ENCODE measurements at regions not wholly inside any gene's neighbourhood (a gene's known extent, or its start where the extent isn't known, plus 50 kb on each side); places are given as distances from the start of the nearest gene placed in this dataset.

DNA sequence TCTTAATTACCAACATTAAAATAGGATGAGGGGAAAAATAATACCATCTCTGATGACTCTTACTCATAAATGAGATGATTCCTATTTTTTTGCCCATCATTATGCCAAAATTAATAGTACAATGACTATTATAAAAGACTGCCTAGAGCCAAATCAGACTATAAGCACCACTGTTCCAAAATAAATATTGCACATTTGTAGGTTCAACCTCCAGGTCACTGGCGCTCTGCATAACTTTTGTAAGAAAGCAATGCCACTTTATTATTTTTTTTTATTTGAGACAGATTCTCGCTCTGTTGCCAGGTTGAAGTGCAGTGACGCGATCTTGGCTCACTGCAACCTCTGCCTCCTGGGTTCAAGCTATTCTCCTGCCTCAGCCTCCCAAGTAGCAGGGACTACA, 142.5 kb upstream of the SP8 start:
- intact Hi-C loops (cut with DNase I), result no loop called here
- DNase-seq, result no peak

DNA sequence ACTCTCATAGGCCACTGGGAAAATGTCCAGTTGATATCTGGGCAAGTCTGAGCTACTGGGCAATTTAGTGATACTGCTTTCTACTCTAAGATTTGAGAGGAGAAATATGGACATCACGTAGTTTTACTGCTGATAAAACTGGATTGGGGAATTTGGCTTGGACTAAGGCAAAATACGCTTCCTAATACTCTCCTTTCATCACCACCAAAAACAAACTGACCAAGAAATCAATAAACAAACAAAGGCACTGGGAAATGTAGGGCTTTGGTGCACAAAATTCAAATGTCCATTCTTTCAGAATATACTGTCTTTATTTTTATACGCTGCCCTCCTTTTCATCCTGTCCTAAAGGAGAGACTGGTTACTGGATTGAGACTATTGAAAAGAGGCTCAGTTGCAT, 145.1 kb upstream of the SP8 start:
- intact Hi-C loops (cut with DNase I), result no loop called here

DNA sequence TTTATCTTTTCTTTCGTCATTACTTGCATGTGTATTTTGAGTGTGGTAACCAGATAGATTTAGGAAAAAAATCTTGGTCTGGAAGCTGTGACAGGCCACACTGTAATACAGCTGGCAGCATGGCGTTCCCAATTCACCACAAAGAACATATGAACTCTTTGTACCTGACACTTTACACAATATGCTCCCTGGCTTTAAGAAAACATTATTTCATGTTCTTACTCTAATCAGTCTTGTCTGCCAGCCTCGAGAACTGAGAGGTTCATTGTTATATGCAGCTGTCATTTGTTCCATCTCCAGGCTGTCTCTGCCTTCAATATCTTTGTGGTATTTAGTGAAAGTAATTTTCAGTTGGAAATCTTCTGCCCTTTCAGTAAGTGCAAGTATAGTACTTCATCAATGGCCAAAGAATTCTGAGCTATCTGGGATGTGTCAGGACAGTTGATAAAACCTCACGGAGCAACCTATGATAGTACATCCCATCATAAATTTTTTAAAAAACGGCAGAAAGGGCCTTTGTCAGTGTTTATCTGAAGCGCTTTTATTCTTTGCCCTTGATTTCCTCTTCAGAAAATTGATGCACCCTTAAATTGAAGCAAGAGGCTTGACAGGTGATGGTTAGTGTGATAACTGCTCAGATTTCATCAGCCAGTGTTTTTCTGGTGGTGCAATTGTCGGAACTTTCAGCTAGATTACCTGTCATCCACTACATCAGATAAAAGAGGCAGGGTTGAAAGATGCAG, 146.3 kb upstream of the SP8 start:
- DNase-seq, result no peak
- intact Hi-C loops (cut with DNase I), result no loop called here

More for the DNA sequence above, 145.1 kb upstream of the SP8 start:
- DNase-seq, result no peak

DNA sequence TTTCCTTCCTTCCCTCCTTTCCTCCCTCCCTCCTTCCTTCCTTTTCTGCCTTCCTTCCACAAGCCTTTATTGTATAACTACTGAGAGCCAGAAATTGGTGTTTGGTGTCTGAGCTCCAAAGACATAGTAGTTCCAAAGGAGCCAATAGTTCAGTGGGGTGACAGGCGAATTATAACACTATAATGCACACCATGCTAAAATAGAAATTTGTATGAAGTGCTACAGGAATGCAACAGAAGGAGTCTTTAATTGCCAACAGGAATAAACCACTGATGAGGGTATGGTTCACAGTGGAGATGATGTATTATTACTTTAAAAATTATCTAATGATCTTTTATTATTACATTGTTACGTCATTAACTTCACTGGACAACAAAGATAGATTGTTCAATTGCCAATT, 158.8 kb upstream of the SP8 start:
- DNase-seq, result no peak
- intact Hi-C loops (cut with DNase I), result loop anchor here (10.0 kb wide), 1 partner anchor 51 kb away; no protein-coding TSS in a partner anchor

DNA sequence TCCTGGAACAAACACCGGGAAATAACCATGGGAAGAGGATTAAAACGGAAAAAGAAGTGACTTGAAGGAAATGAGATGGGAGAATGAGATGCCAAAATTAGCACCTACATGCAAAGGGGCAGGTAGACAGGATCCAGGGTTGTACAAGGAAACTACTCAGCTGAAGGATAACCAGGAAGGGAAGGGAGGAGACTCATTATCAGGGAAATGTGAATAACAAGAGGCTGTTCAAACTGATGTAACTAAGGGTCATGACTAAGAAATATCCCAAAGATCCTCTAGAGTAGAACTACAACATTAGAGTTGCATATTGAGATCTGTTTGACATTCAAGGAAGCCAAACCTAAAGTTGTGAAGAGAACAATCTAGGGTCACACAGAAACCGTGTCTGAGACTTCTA, 166.2 kb upstream of the SP8 start:
- no peak for DNase-seq
- intact Hi-C loops (cut with DNase I), result no loop called here

DNA sequence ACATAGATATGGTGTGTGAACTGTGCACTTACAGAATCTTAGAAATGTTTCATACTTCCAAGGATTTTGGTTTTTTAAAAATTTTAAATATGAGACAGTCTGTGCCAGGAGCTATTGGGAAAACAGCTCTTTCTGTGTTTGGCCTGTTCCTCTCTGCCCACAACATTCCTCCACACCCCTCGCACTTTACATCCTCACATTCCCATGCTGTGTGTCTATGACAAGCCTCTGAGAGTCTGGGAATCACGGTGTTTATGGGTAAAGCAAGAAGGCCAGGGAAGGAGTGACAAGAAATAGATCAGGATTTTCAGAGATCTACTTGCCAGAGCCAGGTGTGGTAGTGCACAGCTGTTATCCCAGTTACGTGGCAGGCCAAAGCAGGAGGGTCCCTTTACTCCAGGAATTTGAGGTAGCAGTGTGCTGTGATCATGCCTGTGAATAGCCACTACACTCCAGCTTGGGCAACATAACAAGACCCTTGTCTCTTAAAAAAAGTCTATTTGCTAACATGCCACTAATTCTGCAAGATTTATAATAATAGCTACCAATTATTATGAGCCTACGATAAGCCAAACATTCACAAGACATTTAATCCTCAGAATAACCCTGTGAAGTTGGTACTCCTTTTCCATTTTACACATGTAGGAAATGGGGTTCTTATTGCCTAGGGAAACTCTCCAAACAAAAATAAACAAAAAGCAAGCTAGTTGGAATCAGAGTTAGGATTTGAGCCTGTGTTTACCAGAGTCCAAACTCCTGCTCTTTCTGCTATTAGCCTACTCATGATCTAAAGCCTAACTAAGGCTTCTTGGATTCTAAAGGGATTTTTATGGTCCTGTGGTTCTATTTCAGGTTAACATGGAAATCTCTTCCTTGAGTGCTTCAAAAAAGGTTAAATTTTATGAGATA, 168.3 kb upstream of the SP8 start:
- DNase-seq, result no peak
- intact Hi-C loops (cut with DNase I), result no loop called here

DNA sequence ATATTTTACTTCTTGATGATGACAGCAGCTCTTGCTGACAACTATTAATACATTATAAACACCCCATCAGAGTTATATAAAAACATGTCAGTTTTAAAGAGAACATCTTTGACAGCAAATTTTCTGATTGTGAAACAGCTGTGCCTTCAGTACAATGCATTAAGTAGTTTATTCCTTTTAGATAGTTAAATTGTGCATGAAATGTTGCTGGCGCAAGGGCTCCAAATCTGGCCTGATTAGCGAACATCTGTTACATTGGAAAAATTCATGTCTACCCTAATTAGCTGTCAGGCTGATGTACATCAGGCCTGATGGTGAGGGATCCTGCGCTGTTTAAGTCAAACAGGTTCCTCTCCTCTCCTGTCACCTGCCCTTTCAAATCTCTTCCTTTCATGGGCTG, 171.9 kb upstream of the SP8 start:
- intact Hi-C loops (cut with DNase I), result no loop called here
- no peak for DNase-seq

DNA sequence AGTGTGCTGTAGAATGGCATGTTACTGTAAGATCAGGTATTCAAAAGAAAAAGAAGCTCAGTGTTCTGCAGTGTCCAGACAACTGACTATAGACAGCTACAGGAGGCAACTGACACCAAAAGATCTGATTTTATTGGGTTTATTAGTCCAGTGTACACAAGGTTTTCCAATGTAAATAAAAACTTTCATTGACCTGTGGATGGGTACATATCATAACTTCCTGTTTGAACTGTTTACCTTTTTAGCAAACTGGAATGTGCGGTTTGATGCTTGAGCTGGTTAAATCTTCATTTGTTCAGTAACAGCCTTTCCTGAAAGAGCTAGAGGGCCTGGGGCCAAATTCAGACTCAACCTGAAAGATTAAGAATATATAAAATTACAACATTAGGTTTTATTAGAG, 172.6 kb upstream of the SP8 start:
- DNase-seq, result no peak
- intact Hi-C loops (cut with DNase I), result no loop called here

DNA sequence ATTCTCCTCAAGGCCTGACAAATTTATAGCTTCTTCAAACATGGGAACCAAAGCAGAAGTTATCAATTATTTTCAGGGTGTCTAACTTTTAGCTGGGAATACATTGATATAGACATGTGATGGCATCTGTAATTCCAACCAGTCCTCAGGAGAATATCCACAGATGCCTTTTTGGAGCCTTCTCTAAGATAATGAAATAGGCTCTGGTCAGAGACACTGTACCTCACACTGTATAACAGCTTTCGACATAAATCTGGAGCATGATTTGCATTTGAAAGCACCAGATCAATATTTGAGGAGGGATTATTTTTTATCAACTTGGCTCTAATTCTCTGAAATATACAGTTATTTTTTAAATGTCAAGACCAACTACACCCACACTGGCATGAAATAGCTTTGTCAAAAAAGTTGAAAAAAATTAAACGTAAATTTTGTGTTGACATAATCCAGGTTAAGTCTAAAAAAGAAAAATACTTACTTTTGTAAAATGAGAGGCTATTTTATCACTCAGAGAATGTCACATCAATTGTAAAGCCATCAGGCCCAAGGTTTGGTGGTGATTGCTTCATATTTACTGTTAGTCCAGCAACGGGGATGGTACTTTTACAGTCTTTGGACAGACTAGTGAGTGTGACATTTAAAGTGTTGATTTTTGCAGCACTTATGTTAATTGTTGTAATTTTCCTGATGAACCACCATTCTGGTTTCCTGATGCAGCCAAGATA, 177.0 kb upstream of the SP8 start:
- intact Hi-C loops (cut with DNase I), result no loop called here
- DNase-seq, result no peak

DNA sequence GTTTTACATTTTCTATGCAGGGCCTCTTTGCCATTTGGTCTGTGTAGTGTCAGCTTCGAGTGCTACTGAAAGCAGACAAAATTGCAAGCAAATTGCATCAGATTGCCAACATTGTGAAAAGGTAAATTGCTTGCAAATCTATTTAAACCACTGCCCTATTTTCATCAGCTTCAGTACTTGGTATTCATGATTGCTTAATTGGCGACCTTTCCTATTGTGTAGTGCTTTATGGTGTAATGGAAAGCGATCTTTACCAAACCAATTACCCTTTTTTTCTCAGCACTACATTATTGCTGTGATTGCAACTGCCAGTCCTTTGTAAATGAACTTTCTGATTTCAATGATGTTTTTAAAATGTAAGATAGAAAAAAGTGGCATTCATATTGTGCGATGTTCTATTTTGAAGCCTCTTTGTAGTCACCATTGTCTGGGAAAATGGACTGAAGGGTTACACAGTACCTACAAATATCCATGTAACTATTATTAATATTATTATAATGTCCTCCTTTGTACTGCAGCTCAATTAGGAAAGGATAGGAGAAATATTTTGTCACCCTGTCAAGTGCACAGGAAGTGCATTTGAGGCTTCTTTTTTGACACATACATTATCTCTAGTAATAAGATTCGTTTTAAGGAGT, 177.7 kb upstream of the SP8 start:
- intact Hi-C loops (cut with DNase I), result no loop called here
- DNase-seq, result no peak

DNA sequence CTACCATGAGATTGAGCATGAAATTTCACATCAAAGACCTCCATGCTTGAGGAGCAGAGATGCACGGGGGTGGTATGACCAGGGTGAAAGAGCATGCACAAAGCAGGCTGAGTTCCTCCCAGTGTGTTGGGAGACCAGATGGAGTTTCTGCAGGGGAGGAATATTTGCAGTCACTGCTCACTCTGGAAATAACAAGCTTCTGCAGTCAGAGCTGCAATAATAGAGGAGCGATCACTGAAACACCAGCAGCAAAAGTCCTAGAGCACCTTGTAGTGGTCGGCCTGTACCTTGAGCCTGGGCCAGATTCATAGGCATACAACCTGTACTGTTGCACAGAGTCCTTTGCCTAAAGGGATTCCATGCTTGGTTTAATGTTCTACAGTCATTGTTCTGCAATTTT, 184.5 kb upstream of the SP8 start:
- intact Hi-C loops (cut with DNase I), result no loop called here
- no peak for DNase-seq

DNA sequence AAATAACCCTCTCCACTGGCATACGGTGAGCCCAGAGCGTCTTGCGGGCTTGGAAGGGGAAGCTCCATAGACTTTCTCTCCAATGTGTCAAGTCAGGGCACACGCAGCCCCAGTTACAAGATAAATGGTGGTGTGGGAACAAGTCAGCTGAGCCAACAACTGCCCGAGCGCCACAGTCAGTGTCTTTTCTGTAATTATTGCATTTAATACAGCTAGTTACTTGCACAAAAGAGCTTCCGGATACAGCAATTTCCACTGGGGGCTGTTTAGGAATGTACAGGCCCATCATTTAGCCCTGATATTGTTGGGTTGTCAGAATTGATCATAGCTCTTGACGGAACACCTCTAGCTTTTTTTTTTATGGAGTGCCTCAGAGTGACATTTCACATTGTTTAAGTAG, 193.5 kb upstream of the SP8 start:
- no peak for DNase-seq
- intact Hi-C loops (cut with DNase I), result no loop called here

DNA sequence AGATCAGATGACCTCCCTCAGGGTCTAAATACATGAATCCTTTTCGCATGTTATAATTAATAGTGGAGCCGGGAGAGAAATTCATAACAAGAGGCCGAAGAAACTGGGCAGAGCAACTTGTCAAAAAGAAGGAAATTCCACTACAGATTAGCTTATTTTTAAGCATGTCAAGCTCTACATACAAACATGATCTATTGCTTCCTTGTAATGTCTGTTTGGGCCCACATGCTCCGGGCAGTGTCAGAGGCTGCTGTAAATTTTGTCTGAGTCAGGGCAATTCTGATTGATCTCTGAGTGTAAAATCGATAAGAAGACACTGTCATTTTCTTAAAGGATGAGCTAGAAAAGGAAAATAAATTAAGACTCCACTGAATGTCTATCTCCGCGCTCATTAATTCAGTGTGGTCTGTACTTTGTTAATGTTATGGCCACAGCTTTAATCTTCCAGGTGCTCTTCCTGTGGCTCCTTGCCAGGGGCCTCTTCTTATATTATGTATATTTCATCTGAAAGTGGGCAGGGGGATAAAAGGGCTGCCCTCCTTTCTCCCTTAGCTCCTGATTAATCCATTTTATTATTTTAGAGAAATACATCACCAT, 194.1 kb upstream of the SP8 start:
- intact Hi-C loops (cut with DNase I), result no loop called here
- no peak for DNase-seq

DNA sequence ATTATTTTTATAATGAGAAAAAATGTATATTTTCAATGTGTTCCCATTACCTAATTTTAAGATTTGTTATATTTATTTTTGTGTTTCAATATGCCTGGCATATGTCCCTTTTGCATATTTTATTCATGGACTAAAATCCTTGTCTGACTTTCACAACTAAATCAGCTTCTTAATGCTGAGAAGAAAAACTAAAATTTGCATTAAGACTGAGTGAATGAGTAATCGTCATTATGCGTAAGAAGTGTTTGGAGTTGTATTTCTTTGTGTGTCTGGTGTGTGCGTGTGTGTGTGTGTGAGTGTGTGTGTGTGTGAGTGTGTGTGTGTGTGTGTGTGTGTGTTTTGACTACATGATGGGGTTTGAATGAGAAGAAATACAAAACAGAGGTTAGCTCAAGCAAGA, 201.7 kb upstream of the SP8 start:
- no peak for DNase-seq
- intact Hi-C loops (cut with DNase I), result no loop called here

DNA sequence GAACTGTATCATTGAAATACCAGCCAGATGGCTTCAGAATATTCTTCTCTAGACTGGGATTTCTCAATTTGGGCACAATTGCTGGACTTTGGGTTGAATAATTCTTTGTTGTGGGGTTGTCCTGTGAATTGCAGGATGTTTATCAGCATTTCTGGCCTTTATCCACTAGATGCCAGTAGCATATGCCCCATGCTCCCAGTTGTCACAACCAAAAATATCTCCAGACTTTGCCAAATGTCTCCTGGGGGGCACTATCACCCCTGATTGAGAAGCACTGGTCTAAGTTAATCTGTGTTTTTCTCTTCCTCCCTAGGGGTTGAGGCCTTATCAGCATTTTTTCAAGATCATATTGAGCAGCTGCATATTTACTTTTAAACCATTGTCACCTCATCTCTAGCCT, 204.9 kb upstream of the SP8 start:
- DNase-seq, result no peak
- intact Hi-C loops (cut with DNase I), result no loop called here

DNA sequence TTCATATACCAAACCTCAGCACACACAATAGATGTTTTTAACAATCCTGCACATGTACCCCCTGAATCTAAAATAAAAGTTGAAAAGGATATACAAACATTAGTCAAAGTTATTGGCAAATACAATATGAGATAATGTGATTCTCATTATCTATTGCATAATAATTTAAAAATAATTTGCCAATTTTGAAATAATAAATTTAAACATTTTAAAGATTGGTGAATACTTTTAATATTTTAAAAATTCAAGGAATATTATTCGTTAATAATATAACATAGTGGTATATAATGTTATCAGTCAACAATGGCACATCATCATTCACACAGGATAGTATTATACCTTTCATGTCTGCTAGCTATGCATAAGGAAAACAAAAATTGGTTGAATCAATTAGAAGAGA, 207.0 kb upstream of the SP8 start:
- intact Hi-C loops (cut with DNase I), result no loop called here
- no peak for DNase-seq

DNA sequence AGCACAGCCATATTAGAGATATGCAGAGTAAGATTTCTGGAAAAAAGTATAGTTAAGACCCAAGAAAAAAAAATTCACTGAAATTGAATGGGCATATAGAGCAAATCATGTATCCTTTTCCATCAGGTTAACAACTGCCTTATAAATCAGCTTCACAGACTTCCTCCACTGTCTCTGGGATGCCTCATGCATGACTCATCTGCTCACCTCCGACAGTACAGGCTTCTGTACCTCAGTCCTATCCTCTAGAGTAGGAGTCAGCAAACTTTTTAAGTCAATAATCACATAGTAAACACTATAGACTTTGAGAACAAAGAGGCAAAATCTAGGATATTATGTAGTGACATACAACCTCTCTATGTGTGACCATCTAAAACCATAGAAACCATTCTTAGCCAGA, 211.6 kb upstream of the SP8 start:
- intact Hi-C loops (cut with DNase I), result no loop called here
- DNase-seq, result no peak

DNA sequence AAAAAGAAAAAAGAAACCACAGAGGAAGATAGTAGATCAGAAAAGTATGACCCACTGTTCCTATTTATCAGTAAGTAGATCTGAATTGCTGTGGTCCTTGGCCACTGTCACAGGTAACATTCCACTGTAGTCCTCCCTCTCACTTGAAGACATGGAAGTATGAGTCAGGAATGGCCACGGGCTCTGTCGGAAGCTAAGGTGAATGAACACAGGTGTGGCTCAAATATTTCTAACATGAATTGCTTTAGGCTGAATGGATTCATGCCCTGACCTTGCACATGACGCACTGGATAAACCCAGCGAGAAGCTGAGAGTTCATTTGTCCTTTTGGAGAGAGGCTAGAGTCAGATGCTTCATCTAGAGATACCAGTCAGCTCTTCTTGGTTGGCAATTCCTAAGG, 224.5 kb upstream of the SP8 start:
- DNase-seq, result no peak
- intact Hi-C loops (cut with DNase I), result no loop called here
